NB4 (cell line): ENCODE measurements at regions not wholly inside any gene's neighbourhood (a gene's known extent, or its start where the extent isn't known, plus 50 kb on each side); places are given as distances from the start of the nearest gene placed in this dataset.

Source experiments
- CTCF ChIP-seq: IDR thresholded peaks from one replicate; pipeline ENCODE4 v1.5.1; 2012; ENCODE audit warnings: low read depth, low read length
- POLR2A ChIP-seq: IDR thresholded peaks from 2 replicates; pipeline ENCODE4 v1.6.1; 2011; ENCODE audit warnings: mild to moderate bottlenecking; ENCODE audit not compliant: insufficient read length; ENCODE audit errors: extremely low read depth

DNA sequence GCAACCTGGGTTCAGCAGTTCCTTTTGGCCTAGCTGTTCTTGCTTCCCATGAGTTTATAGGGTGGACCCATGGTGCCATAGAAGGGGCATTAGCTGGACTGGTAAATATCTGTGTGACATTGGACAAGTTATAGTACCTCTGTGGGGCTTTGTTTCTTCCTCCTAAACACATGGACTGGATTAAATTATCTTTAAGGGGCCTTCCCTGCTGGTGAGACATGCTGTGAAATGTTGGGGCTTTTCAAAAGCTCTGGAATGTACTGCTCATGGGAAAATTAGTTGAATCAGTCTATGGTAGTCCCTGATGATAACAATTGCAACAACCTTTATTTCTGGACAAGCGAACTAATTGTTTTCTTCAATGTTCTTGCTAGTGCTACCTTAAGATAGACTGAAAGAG is 276.2 kb downstream of the BLID start:
- TF ChIP-seq CTCF (no peak), POLR2A (no peak)
